ENCODE measurements at regions not wholly inside any gene's neighbourhood (a gene's known extent, or its start where the extent isn't known, plus 50 kb on each side); places are given as distances from the start of the nearest gene placed in this dataset.

DNA sequence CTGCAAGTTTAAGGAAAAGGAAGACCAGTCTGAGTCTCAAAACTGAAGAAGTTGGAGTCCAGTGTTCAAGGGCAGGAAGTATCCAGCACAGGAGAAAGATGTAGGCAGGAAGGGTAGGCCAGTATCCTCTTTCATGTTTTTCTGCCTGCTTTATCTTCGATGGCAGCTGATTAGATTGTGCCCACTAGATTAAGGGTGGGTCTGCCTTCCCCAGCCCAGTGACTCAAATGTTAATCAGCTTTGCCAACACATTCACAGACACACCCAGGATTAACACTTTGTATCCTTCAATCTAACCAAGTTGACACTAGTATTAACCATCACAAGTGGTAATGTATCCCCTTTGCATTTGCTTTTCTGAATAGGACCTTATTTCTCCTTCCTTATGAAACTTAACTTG lies 535.9 kb upstream of the FTMT start:
- H3K27ac ChIP-seq (ENCODE audit: low read depth, low read length) = no peak overlapping the region
- no peaks in the 10 kb centered on the region for H3K79me2 ChIP-seq (ENCODE audit: control insufficient read depth, low read length)
- no peaks in the 10 kb centered on the region for H3F3A ChIP-seq (ENCODE audit: control insufficient read depth, insufficient read depth)
- no peaks in the 10 kb centered on the region for H3K27me3 ChIP-seq (ENCODE audit: control insufficient read depth, low read length)
- H3K36me3 ChIP-seq (ENCODE audit: control insufficient read depth, low read length) = no peaks in the 10 kb centered on the region
- H3K4me1 ChIP-seq (ENCODE audit: control insufficient read depth, low read length) = no peaks in the 10 kb centered on the region
- no peak overlapping the region for H3K4me2 ChIP-seq (ENCODE audit: low read length)
- no peaks in the 10 kb centered on the region for H4K20me1 ChIP-seq (ENCODE audit: control insufficient read depth, insufficient read depth, low read depth, low read length)
- H3K4me3 ChIP-seq (ENCODE audit: low read length) = no peak overlapping the region
- no peak for TF ChIP-seq EZH2phosphoT487 (IDR thresholded peaks at IDR 0.05; ENCODE audit: borderline replicate concordance, low read length)
- TF ChIP-seq, protein P1, sequence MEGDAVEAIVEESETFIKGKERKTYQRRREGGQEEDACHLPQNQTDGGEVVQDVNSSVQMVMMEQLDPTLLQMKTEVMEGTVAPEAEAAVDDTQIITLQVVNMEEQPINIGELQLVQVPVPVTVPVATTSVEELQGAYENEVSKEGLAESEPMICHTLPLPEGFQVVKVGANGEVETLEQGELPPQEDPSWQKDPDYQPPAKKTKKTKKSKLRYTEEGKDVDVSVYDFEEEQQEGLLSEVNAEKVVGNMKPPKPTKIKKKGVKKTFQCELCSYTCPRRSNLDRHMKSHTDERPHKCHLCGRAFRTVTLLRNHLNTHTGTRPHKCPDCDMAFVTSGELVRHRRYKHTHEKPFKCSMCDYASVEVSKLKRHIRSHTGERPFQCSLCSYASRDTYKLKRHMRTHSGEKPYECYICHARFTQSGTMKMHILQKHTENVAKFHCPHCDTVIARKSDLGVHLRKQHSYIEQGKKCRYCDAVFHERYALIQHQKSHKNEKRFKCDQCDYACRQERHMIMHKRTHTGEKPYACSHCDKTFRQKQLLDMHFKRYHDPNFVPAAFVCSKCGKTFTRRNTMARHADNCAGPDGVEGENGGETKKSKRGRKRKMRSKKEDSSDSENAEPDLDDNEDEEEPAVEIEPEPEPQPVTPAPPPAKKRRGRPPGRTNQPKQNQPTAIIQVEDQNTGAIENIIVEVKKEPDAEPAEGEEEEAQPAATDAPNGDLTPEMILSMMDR (IDR thresholded peaks at IDR 0.05; ENCODE audit: low read depth, low read length, poor library complexity, severe bottlenecking) = no peak
- no peaks in the 10 kb centered on the region for H3K9me2 ChIP-seq (replicated peaks; ENCODE audit: control insufficient read depth, low read length)
- H3K9me3 ChIP-seq (ENCODE audit: control insufficient read depth, insufficient read depth, low read length) = no peaks in the 10 kb centered on the region

- Histone ChIP-seq H3K79me2 (ENCODE audit: control insufficient read depth, low read length) (no peaks in the 10 kb centered on the region), H3K27ac (ENCODE audit: low read depth, low read length) (no peak overlapping the region), H3F3A (ENCODE audit: control insufficient read depth, insufficient read depth) (no peaks in the 10 kb centered on the region), H3K4me2 (ENCODE audit: low read length) (no peak overlapping the region), H3K27me3 (ENCODE audit: control insufficient read depth, low read length) (no peaks in the 10 kb centered on the region), H3K4me1 (ENCODE audit: control insufficient read depth, low read length) (no peaks in the 10 kb centered on the region), H4K20me1 (ENCODE audit: control insufficient read depth, insufficient read depth, low read depth, low read length) (no peaks in the 10 kb centered on the region), H3K36me3 (ENCODE audit: control insufficient read depth, low read length) (no peaks in the 10 kb centered on the region), H3K9me2 (replicated peaks; ENCODE audit: control insufficient read depth, low read length) (no peaks in the 10 kb centered on the region), H3K9me3 (ENCODE audit: control insufficient read depth, insufficient read depth, low read length) (no peaks in the 10 kb centered on the region), H3K4me3 (ENCODE audit: low read length) (no peak overlapping the region)
- TF ChIP-seq, protein P1 (IDR thresholded peaks at IDR 0.05; ENCODE audit: low read depth, low read length, poor library complexity, severe bottlenecking) = no peak
- TF ChIP-seq EZH2phosphoT487 (IDR thresholded peaks at IDR 0.05; ENCODE audit: borderline replicate concordance, low read length) = no peak
Observed at GRCh38 chr5:121319292-121319691, 532.4 kb upstream of the FTMT start.

- Histone ChIP-seq H4K20me1 (ENCODE audit: control insufficient read depth, insufficient read depth, low read depth, low read length) (no peaks in the 10 kb centered on the region), H3K9me2 (replicated peaks; ENCODE audit: control insufficient read depth, low read length) (no peaks in the 10 kb centered on the region), H3K4me2 (ENCODE audit: low read length) (no peak overlapping the region), H3K4me1 (ENCODE audit: control insufficient read depth, low read length) (no peaks in the 10 kb centered on the region), H3K9me3 (ENCODE audit: control insufficient read depth, insufficient read depth, low read length) (no peaks in the 10 kb centered on the region), H3K27me3 (ENCODE audit: control insufficient read depth, low read length) (no peaks in the 10 kb centered on the region), H3K79me2 (ENCODE audit: control insufficient read depth, low read length) (no peaks in the 10 kb centered on the region), H3K36me3 (ENCODE audit: control insufficient read depth, low read length) (no peaks in the 10 kb centered on the region), H3K4me3 (ENCODE audit: low read length) (no peak overlapping the region), H3F3A (ENCODE audit: control insufficient read depth, insufficient read depth) (no peaks in the 10 kb centered on the region), H3K27ac (ENCODE audit: low read depth, low read length) (no peak overlapping the region)
- TF ChIP-seq EZH2phosphoT487 (IDR thresholded peaks at IDR 0.05; ENCODE audit: borderline replicate concordance, low read length) = no peak
- TF ChIP-seq, protein P1 (IDR thresholded peaks at IDR 0.05; ENCODE audit: low read depth, low read length, poor library complexity, severe bottlenecking) = no peak
Observed at GRCh38 chr5:121325930-121326329, 525.8 kb upstream of the FTMT start.
